WTC11 (cell line): ENCODE measurements at regions not wholly inside any gene's neighbourhood (a gene's known extent, or its start where the extent isn't known, plus 50 kb on each side); places are given as distances from the start of the nearest gene placed in this dataset.

ENCODE experiments used
- ATAC-seq: fragments of 200-7000 bp; cut with Tn5 transposase; 2 replicates; pipeline ENCODE4 v1.10.0; 2021; ENCODE audit warnings: mild to moderate bottlenecking, moderate library complexity
- CTCF ChIA-PET: fragments of 300-600 bp; sonication (Branson Sonifier 250); formaldehyde crosslinking; loops from one replicate; lab custom pipeline; 2021; ENCODE audit warnings: antibody characterized with exemption; lab: Charles Lee
- POLR2A ChIA-PET: fragments of 350-600 bp; sonication (Branson Sonifier 250); formaldehyde crosslinking; loops from one replicate; lab custom pipeline; 2021; ENCODE audit warnings: antibody characterized with exemption; lab: Charles Lee
- DNase-seq: peaks from one replicate; pipeline ENCODE4 v3.0.0; 2021; ENCODE audit warnings: low spot score
- H3K27ac Mint-ChIP-seq: 2 replicates; pipeline ENCODE4 v1.8.0; 2021; ENCODE audit warnings: mixed read lengths
- H3K27me3 Mint-ChIP-seq: 2 replicates; pipeline ENCODE4 v1.8.0; 2021; ENCODE audit warnings: low read depth, mild to moderate bottlenecking, moderate library complexity, mixed read lengths
- H3K36me3 Mint-ChIP-seq: 2 replicates; pipeline ENCODE4 v1.8.0; 2021; ENCODE audit warnings: mixed read lengths
- H3K4me1 Mint-ChIP-seq: 2 replicates; pipeline ENCODE4 v1.8.0; 2022; ENCODE audit warnings: mixed read lengths
- H3K4me3 Mint-ChIP-seq: 2 replicates; pipeline ENCODE4 v1.8.0; 2021; ENCODE audit warnings: mild to moderate bottlenecking, moderate library complexity, mixed read lengths
- H3K9me3 Mint-ChIP-seq: 2 replicates; pipeline ENCODE4 v1.8.0; 2021; ENCODE audit warnings: mixed read lengths
- FOXJ3 ChIP-seq: sonication (generic); formaldehyde crosslinking; IDR thresholded peaks from 2 replicates; pipeline ENCODE4 v1.9.0; 2021; ENCODE audit warnings: missing genetic modification reagents, mild to moderate bottlenecking, borderline replicate concordance
- GRHL2 ChIP-seq: fragments of 250-450 bp; sonication (Bioruptor Pico); IDR thresholded peaks from 2 replicates; pipeline ENCODE4 v1.8.0; 2022; ENCODE audit warnings: mild to moderate bottlenecking, moderate library complexity; ENCODE audit not compliant: insufficient replicate concordance, severe bottlenecking
- IRF2 ChIP-seq: sonication (generic); formaldehyde crosslinking; IDR thresholded peaks from 2 replicates; pipeline ENCODE4 v1.8.0; 2022; ENCODE audit warnings: low read depth, missing genetic modification reagents, borderline replicate concordance
- JUN ChIP-seq: sonication (generic); formaldehyde crosslinking; IDR thresholded peaks from 2 replicates; pipeline ENCODE4 v1.8.0; 2023; ENCODE audit warnings: mild to moderate bottlenecking, missing genetic modification reagents
- MXD4 ChIP-seq: fragments of 250-450 bp; sonication (Bioruptor Pico); IDR thresholded peaks from 2 replicates; pipeline ENCODE4 v1.8.0; 2021; ENCODE audit warnings: mild to moderate bottlenecking, moderate library complexity, borderline replicate concordance
- NFATC4 ChIP-seq: fragments of 250-450 bp; sonication (Bioruptor Pico); IDR thresholded peaks from 2 replicates; pipeline ENCODE4 v1.9.0; 2021; ENCODE audit warnings: mild to moderate bottlenecking
- NR1H2 ChIP-seq: sonication (generic); formaldehyde crosslinking; IDR thresholded peaks from 2 replicates; pipeline ENCODE4 v1.9.0; 2021; ENCODE audit warnings: mild to moderate bottlenecking, moderate library complexity, missing genetic modification reagents
- RELA ChIP-seq: sonication (generic); formaldehyde crosslinking; IDR thresholded peaks from 2 replicates; pipeline ENCODE4 v1.8.1; 2022; ENCODE audit warnings: missing genetic modification reagents, mild to moderate bottlenecking, borderline replicate concordance
- TCF7 ChIP-seq: sonication (generic); formaldehyde crosslinking; IDR thresholded peaks from 2 replicates; pipeline ENCODE4 v1.8.0; 2022; ENCODE audit warnings: mild to moderate bottlenecking, low read depth, missing genetic modification reagents, moderate library complexity
- ZBTB21 ChIP-seq: sonication (generic); formaldehyde crosslinking; IDR thresholded peaks from 2 replicates; pipeline ENCODE4 v1.8.1; 2023; ENCODE audit warnings: mild to moderate bottlenecking, missing genetic modification reagents, borderline replicate concordance
- ZNF263 ChIP-seq: sonication (generic); formaldehyde crosslinking; IDR thresholded peaks from 2 replicates; pipeline ENCODE4 v1.8.1; 2022; ENCODE audit warnings: low read depth, mild to moderate bottlenecking, moderate library complexity, missing genetic modification reagents
- ZNF671 ChIP-seq: fragments of 250-450 bp; sonication (Bioruptor Pico); IDR thresholded peaks from 2 replicates; pipeline ENCODE4 v1.8.0; 2021; ENCODE audit warnings: mild to moderate bottlenecking
- TF ChIP-seq, protein P1 (sequence below): sonication (generic); formaldehyde crosslinking; IDR thresholded peaks from 2 replicates; pipeline ENCODE4 v1.8.0; 2022; ENCODE audit warnings: mild to moderate bottlenecking, missing genetic modification reagents
- TF ChIP-seq, protein P2 (sequence below): sonication (generic); formaldehyde crosslinking; IDR thresholded peaks from 2 replicates; pipeline ENCODE4 v1.8.1; 2023; ENCODE audit warnings: mild to moderate bottlenecking, missing genetic modification reagents
- TF ChIP-seq, protein P3 (sequence below): sonication (generic); formaldehyde crosslinking; IDR thresholded peaks from 2 replicates; pipeline ENCODE4 v1.8.1; 2022; ENCODE audit warnings: low read depth, missing genetic modification reagents, borderline replicate concordance
- TF ChIP-seq, protein P4 (sequence below): sonication (generic); formaldehyde crosslinking; IDR thresholded peaks from 2 replicates; pipeline ENCODE4 v1.8.0; 2022; ENCODE audit warnings: mild to moderate bottlenecking, missing genetic modification reagents
- TF ChIP-seq, protein P5 (sequence below): fragments of 250-450 bp; sonication (Bioruptor Pico); IDR thresholded peaks from 2 replicates; pipeline ENCODE4 v1.9.0; 2021; ENCODE audit warnings: mild to moderate bottlenecking, borderline replicate concordance
- TF ChIP-seq, protein P6 (sequence below): fragments of 250-450 bp; sonication (Bioruptor Pico); IDR thresholded peaks from 2 replicates; pipeline ENCODE4 v1.9.0; 2021; ENCODE audit warnings: mild to moderate bottlenecking
- TF ChIP-seq, protein P7 (sequence below): sonication (generic); formaldehyde crosslinking; IDR thresholded peaks from 2 replicates; pipeline ENCODE4 v1.8.1; 2023; ENCODE audit warnings: mild to moderate bottlenecking, missing genetic modification reagents, moderate library complexity
- TF ChIP-seq, protein P8 (sequence below): fragments of 250-450 bp; sonication (Bioruptor Pico); IDR thresholded peaks from 2 replicates; pipeline ENCODE4 v1.9.0; 2021; ENCODE audit warnings: moderate library complexity, mild to moderate bottlenecking, inconsistent platforms, borderline replicate concordance

DNA sequence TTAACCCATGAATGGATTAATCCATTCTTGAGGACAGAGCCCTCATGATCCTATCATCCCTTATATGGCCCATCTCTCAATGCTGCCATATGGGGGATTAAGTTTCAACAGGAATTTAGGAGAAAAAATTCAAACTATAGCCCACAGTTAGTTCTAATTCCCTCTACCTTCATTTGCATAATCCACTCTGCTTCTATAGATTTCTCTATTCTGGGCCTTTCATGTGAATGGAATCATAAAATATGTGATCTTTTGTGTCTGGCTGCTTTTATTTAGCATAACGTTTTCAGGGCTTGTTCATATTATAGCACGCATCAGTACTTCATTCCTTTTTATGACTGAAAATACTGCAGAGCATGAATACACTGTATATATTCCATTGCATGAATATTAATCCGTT, 55.4 kb downstream of the CTSL start:
- POLR2A ChIA-PET = no interaction called here
- no peak for TF ChIP-seq TCF7
- H3K4me1 Mint-ChIP-seq = no peaks in the 10 kb centered on the region
- H3K9me3 Mint-ChIP-seq = peaks cover 36% of the 10 kb centered on the region
- no peak for ATAC-seq
- H3K4me3 Mint-ChIP-seq = no peak overlapping the region
- no peak for DNase-seq
- H3K27ac Mint-ChIP-seq = no peak overlapping the region
- peaks cover 13% of the 10 kb centered on the region for H3K36me3 Mint-ChIP-seq
- peaks cover 3% of the 10 kb centered on the region for H3K27me3 Mint-ChIP-seq
- CTCF ChIA-PET = no interaction called here

DNA sequence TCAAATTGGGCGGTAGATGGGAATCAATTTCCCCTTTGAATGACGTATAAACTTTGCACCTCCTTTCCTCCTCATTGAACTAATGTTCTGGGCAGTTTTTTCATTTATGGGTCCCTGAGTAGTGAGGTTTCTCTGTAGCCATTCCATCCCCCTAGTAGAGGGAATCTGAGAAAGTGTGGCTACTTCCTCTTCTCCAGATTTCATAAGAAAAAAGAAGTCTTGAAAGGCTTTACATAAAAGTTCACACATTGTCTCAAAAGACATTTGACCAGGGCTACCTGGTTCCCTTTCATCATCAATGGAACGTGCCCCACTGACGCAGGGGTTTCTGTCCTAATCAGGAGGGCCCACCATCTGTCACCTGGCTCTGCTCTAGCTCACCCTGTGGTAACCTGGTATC, 57.3 kb downstream of the CTSL start:
- no peak overlapping the region for H3K27ac Mint-ChIP-seq
- peaks cover 8% of the 10 kb centered on the region for H3K27me3 Mint-ChIP-seq
- ChIA-PET POLR2A (no interaction called here), CTCF (no interaction called here)
- no peak for DNase-seq
- peaks cover 13% of the 10 kb centered on the region for H3K36me3 Mint-ChIP-seq
- peaks cover 27% of the 10 kb centered on the region for H3K9me3 Mint-ChIP-seq
- H3K4me3 Mint-ChIP-seq = no peak overlapping the region
- no peaks in the 10 kb centered on the region for H3K4me1 Mint-ChIP-seq
- no peak for ATAC-seq
- TF ChIP-seq ZNF671 (no peak), NR1H2 (CRISPR knock-in tag) (no peak), RELA (no peak), JUN (no peak), FOXJ3 (CRISPR knock-in tag) (no peak), NFATC4 (no peak), ZNF263 (CRISPR knock-in tag) (no peak), ZBTB21 (CRISPR knock-in tag) (no peak), GRHL2 (CRISPR knock-in tag) (no peak), IRF2 (CRISPR knock-in tag) (no peak), MXD4 (no peak)
- TF ChIP-seq, protein P1, sequence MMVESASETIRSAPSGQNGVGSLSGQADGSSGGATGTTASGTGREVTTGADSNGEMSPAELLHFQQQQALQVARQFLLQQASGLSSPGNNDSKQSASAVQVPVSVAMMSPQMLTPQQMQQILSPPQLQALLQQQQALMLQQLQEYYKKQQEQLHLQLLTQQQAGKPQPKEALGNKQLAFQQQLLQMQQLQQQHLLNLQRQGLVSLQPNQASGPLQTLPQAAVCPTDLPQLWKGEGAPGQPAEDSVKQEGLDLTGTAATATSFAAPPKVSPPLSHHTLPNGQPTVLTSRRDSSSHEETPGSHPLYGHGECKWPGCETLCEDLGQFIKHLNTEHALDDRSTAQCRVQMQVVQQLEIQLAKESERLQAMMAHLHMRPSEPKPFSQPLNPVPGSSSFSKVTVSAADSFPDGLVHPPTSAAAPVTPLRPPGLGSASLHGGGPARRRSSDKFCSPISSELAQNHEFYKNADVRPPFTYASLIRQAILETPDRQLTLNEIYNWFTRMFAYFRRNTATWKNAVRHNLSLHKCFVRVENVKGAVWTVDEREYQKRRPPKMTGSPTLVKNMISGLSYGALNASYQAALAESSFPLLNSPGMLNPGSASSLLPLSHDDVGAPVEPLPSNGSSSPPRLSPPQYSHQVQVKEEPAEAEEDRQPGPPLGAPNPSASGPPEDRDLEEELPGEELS = no peak
- TF ChIP-seq, protein P2, sequence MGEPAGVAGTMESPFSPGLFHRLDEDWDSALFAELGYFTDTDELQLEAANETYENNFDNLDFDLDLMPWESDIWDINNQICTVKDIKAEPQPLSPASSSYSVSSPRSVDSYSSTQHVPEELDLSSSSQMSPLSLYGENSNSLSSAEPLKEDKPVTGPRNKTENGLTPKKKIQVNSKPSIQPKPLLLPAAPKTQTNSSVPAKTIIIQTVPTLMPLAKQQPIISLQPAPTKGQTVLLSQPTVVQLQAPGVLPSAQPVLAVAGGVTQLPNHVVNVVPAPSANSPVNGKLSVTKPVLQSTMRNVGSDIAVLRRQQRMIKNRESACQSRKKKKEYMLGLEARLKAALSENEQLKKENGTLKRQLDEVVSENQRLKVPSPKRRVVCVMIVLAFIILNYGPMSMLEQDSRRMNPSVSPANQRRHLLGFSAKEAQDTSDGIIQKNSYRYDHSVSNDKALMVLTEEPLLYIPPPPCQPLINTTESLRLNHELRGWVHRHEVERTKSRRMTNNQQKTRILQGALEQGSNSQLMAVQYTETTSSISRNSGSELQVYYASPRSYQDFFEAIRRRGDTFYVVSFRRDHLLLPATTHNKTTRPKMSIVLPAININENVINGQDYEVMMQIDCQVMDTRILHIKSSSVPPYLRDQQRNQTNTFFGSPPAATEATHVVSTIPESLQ (CRISPR knock-in tag) = no peak
- TF ChIP-seq, protein P3, sequence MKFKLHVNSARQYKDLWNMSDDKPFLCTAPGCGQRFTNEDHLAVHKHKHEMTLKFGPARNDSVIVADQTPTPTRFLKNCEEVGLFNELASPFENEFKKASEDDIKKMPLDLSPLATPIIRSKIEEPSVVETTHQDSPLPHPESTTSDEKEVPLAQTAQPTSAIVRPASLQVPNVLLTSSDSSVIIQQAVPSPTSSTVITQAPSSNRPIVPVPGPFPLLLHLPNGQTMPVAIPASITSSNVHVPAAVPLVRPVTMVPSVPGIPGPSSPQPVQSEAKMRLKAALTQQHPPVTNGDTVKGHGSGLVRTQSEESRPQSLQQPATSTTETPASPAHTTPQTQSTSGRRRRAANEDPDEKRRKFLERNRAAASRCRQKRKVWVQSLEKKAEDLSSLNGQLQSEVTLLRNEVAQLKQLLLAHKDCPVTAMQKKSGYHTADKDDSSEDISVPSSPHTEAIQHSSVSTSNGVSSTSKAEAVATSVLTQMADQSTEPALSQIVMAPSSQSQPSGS (CRISPR knock-in tag) = no peak
- TF ChIP-seq, protein P4, sequence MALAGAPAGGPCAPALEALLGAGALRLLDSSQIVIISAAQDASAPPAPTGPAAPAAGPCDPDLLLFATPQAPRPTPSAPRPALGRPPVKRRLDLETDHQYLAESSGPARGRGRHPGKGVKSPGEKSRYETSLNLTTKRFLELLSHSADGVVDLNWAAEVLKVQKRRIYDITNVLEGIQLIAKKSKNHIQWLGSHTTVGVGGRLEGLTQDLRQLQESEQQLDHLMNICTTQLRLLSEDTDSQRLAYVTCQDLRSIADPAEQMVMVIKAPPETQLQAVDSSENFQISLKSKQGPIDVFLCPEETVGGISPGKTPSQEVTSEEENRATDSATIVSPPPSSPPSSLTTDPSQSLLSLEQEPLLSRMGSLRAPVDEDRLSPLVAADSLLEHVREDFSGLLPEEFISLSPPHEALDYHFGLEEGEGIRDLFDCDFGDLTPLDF (CRISPR knock-in tag) = no peak
- TF ChIP-seq, protein P5, sequence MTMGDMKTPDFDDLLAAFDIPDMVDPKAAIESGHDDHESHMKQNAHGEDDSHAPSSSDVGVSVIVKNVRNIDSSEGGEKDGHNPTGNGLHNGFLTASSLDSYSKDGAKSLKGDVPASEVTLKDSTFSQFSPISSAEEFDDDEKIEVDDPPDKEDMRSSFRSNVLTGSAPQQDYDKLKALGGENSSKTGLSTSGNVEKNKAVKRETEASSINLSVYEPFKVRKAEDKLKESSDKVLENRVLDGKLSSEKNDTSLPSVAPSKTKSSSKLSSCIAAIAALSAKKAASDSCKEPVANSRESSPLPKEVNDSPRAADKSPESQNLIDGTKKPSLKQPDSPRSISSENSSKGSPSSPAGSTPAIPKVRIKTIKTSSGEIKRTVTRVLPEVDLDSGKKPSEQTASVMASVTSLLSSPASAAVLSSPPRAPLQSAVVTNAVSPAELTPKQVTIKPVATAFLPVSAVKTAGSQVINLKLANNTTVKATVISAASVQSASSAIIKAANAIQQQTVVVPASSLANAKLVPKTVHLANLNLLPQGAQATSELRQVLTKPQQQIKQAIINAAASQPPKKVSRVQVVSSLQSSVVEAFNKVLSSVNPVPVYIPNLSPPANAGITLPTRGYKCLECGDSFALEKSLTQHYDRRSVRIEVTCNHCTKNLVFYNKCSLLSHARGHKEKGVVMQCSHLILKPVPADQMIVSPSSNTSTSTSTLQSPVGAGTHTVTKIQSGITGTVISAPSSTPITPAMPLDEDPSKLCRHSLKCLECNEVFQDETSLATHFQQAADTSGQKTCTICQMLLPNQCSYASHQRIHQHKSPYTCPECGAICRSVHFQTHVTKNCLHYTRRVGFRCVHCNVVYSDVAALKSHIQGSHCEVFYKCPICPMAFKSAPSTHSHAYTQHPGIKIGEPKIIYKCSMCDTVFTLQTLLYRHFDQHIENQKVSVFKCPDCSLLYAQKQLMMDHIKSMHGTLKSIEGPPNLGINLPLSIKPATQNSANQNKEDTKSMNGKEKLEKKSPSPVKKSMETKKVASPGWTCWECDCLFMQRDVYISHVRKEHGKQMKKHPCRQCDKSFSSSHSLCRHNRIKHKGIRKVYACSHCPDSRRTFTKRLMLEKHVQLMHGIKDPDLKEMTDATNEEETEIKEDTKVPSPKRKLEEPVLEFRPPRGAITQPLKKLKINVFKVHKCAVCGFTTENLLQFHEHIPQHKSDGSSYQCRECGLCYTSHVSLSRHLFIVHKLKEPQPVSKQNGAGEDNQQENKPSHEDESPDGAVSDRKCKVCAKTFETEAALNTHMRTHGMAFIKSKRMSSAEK (CRISPR knock-in tag) = no peak
- TF ChIP-seq, protein P6, sequence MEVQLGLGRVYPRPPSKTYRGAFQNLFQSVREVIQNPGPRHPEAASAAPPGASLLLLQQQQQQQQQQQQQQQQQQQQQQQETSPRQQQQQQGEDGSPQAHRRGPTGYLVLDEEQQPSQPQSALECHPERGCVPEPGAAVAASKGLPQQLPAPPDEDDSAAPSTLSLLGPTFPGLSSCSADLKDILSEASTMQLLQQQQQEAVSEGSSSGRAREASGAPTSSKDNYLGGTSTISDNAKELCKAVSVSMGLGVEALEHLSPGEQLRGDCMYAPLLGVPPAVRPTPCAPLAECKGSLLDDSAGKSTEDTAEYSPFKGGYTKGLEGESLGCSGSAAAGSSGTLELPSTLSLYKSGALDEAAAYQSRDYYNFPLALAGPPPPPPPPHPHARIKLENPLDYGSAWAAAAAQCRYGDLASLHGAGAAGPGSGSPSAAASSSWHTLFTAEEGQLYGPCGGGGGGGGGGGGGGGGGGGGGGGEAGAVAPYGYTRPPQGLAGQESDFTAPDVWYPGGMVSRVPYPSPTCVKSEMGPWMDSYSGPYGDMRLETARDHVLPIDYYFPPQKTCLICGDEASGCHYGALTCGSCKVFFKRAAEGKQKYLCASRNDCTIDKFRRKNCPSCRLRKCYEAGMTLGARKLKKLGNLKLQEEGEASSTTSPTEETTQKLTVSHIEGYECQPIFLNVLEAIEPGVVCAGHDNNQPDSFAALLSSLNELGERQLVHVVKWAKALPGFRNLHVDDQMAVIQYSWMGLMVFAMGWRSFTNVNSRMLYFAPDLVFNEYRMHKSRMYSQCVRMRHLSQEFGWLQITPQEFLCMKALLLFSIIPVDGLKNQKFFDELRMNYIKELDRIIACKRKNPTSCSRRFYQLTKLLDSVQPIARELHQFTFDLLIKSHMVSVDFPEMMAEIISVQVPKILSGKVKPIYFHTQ = no peak
- TF ChIP-seq, protein P7, sequence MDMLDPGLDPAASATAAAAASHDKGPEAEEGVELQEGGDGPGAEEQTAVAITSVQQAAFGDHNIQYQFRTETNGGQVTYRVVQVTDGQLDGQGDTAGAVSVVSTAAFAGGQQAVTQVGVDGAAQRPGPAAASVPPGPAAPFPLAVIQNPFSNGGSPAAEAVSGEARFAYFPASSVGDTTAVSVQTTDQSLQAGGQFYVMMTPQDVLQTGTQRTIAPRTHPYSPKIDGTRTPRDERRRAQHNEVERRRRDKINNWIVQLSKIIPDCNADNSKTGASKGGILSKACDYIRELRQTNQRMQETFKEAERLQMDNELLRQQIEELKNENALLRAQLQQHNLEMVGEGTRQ (CRISPR knock-in tag) = no peak
- TF ChIP-seq, protein P8, sequence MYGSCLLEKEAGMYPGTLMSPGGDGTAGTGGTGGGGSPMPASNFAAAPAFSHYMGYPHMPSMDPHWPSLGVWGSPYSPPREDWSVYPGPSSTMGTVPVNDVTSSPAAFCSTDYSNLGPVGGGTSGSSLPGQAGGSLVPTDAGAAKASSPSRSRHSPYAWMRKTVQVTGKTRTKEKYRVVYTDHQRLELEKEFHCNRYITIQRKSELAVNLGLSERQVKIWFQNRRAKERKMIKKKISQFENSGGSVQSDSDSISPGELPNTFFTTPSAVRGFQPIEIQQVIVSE (CRISPR knock-in tag) = no peak
